Astrocyte (in vitro differentiated cells and primary cell): ENCODE measurements at regions not wholly inside any gene's neighbourhood (a gene's known extent, or its start where the extent isn't known, plus 50 kb on each side); places are given as distances from the start of the nearest gene placed in this dataset.

Source experiments
- EZH2 ChIP-seq: IDR thresholded peaks from 2 replicates; pipeline ENCODE4 v1.6.1; 2012; ENCODE audit warnings: mild to moderate bottlenecking, low read length, inconsistent platforms; ENCODE audit not compliant: insufficient read depth
- TF ChIP-seq, protein P1 (sequence below): IDR thresholded peaks from 2 replicates; pipeline ENCODE4 v1.5.1; 2011; ENCODE audit warnings: low read depth, mild to moderate bottlenecking, inconsistent platforms, low read length, moderate library complexity; ENCODE audit not compliant: insufficient read depth

DNA sequence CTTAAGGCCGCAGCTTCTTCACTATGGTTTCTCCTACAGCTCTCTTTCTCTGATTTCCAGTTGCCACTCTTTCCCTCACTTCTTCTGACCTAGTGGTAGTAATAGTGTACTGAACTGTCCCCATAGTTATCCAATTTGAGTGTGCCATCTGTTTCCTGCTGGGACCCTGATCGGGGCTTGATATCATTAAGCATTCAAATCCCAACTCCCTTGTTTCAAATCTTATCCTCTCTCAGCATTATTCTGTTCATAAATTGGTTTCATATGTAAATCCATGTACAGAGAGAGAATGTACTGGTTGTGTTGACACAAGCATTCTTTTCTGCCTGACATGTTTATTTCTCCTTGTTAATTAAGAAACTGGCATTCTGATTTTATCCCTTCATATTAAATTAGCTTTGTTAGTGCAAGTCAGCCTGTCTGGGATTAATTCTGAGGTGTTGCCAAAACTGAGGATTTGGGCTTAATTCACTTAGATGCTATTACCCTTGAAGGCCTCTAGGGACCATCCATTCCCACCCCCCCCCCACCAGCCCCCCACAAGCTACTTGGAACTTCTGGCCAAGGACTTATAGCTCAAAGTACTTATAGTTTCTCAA is 84.6 kb upstream of the PROKR2 start:
- TF ChIP-seq EZH2: no peak
- TF ChIP-seq, protein P1, sequence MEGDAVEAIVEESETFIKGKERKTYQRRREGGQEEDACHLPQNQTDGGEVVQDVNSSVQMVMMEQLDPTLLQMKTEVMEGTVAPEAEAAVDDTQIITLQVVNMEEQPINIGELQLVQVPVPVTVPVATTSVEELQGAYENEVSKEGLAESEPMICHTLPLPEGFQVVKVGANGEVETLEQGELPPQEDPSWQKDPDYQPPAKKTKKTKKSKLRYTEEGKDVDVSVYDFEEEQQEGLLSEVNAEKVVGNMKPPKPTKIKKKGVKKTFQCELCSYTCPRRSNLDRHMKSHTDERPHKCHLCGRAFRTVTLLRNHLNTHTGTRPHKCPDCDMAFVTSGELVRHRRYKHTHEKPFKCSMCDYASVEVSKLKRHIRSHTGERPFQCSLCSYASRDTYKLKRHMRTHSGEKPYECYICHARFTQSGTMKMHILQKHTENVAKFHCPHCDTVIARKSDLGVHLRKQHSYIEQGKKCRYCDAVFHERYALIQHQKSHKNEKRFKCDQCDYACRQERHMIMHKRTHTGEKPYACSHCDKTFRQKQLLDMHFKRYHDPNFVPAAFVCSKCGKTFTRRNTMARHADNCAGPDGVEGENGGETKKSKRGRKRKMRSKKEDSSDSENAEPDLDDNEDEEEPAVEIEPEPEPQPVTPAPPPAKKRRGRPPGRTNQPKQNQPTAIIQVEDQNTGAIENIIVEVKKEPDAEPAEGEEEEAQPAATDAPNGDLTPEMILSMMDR: no peak
